CD14-positive monocyte (primary cell): ENCODE measurements at regions not wholly inside any gene's neighbourhood (a gene's known extent, or its start where the extent isn't known, plus 50 kb on each side); places are given as distances from the start of the nearest gene placed in this dataset.

ENCODE experiments used
- DNase-seq, 3 donors: peaks; one replicate each; pipeline ENCODE4 v3.0.0-alpha.2; 2011 to 2022
- H2AFZ ChIP-seq: 2 replicates; pipeline ENCODE4 v1.6.0; 2012; ENCODE audit warnings: mild to moderate bottlenecking, low read depth, low read length, inconsistent platforms; ENCODE audit not compliant: insufficient read depth, poor library complexity, severe bottlenecking
- H3K27ac ChIP-seq, 2 donors: 1 replicate in 1 of 2; 2 replicates in 1 of 2; pipeline ENCODE4 v1.5.1; 2012 to 2013; ENCODE audit warnings: low read length in 2 of 2, control low read depth in 1 of 2, inconsistent platforms in 1 of 2, low read depth in 1 of 2, mild to moderate bottlenecking in 1 of 2
- H3K27me3 ChIP-seq, 2 donors: one replicate each; pipeline versions ENCODE4 v1.6.0 to v1.6.1; 2011 to 2013; ENCODE audit warnings: low read length in 2 of 2; ENCODE audit not compliant: control insufficient read depth in 2 of 2, insufficient read depth in 2 of 2
- H3K36me3 ChIP-seq, 2 donors: replicated peaks in 1 of 2; 1 replicate in 1 of 2; 2 replicates in 1 of 2; pipeline versions ENCODE4 v1.5.1 to v1.6.1; 2012 to 2013; ENCODE audit warnings: low read length in 2 of 2, control low read depth in 1 of 2, inconsistent platforms in 1 of 2, mild to moderate bottlenecking in 1 of 2; ENCODE audit not compliant: insufficient read depth in 2 of 2, control insufficient read depth in 1 of 2
- H3K4me1 ChIP-seq, 2 donors: 1 replicate in 1 of 2; 2 replicates in 1 of 2; pipeline versions ENCODE4 v1.5.1 to v1.6.1; 2012 to 2013; ENCODE audit warnings: low read length in 2 of 2, control low read depth in 1 of 2, inconsistent platforms in 1 of 2, mild to moderate bottlenecking in 1 of 2, moderate library complexity in 1 of 2; ENCODE audit not compliant: insufficient read depth in 2 of 2, control insufficient read depth in 1 of 2
- H3K4me2 ChIP-seq: replicated peaks from 2 replicates; pipeline ENCODE3; 2012; ENCODE audit warnings: low read length, moderate library complexity, mild to moderate bottlenecking; ENCODE audit not compliant: poor library complexity, severe bottlenecking; ENCODE audit errors: extremely low read depth
- H3K4me3 ChIP-seq, 3 experiments: fragments of 200-600 bp in 1 of 3; sonication (generic) in 1 of 3; replicated peaks in 1 of 3; 1 replicate in 2 of 3; 2 replicates in 1 of 3; pipeline ENCODE4 v1.5.1; 2011 to 2013; ENCODE audit warnings: low read length in 3 of 3, mild to moderate bottlenecking in 3 of 3, control low read depth in 2 of 3, low read depth in 2 of 3, inconsistent platforms in 1 of 3, moderate library complexity in 1 of 3
- H3K79me2 ChIP-seq: 2 replicates; pipeline ENCODE4 v1.6.0; 2012; ENCODE audit warnings: mild to moderate bottlenecking, control low read depth, inconsistent platforms, low read length, moderate library complexity; ENCODE audit not compliant: insufficient read depth
- H3K9ac ChIP-seq: 2 replicates; pipeline ENCODE4 v1.6.0; 2017; ENCODE audit warnings: low read length, mild to moderate bottlenecking; ENCODE audit not compliant: insufficient read depth, poor library complexity, severe bottlenecking
- H3K9me3 ChIP-seq, 2 donors: replicated peaks in 1 of 2; 1 replicate in 1 of 2; 2 replicates in 1 of 2; pipeline versions ENCODE4 v1.5.1 to v1.6.1; 2012 to 2013; ENCODE audit warnings: low read length in 2 of 2, control low read depth in 1 of 2; ENCODE audit not compliant: control insufficient read depth in 1 of 2, insufficient read depth in 1 of 2
- H4K20me1 ChIP-seq: 2 replicates; pipeline ENCODE4 v1.6.0; 2012; ENCODE audit warnings: mild to moderate bottlenecking, low read length, control low read depth, moderate library complexity; ENCODE audit not compliant: insufficient read depth
- H3K27ac Mint-ChIP-seq, 7 donors: one replicate each; pipeline ENCODE4 v1.8.0; 2020; ENCODE audit warnings: mild to moderate bottlenecking in 7 of 7, mixed read lengths in 7 of 7, moderate library complexity in 6 of 7, inconsistent platforms in 2 of 7
- H3K27me3 Mint-ChIP-seq, 3 donors: one replicate each; pipeline ENCODE4 v1.8.0; 2021 to 2022; ENCODE audit warnings: low read depth in 3 of 3, mild to moderate bottlenecking in 3 of 3, mixed read lengths in 3 of 3, moderate library complexity in 3 of 3, inconsistent platforms in 1 of 3
- H3K36me3 Mint-ChIP-seq, 2 donors: one replicate each; pipeline ENCODE4 v1.8.0; 2020; ENCODE audit warnings: mixed read lengths in 2 of 2, inconsistent platforms in 1 of 2, mild to moderate bottlenecking in 1 of 2
- H3K4me1 Mint-ChIP-seq: one replicate; pipeline ENCODE4 v1.8.0; 2020; ENCODE audit warnings: mild to moderate bottlenecking, mixed read lengths
- H3K4me3 Mint-ChIP-seq, 2 donors: one replicate each; pipeline ENCODE4 v1.8.0; 2020; ENCODE audit warnings: mild to moderate bottlenecking in 2 of 2, mixed read lengths in 2 of 2, moderate library complexity in 1 of 2
- H3K9me3 Mint-ChIP-seq, 7 donors: one replicate each; pipeline ENCODE4 v1.8.0; 2020 to 2022; ENCODE audit warnings: mixed read lengths in 7 of 7, mild to moderate bottlenecking in 6 of 7, moderate library complexity in 6 of 7, inconsistent platforms in 2 of 7
- WGBS: methylation state at CpG from one replicate; pipeline ENCODE4 v1.1.5; 2013; ENCODE audit warnings: missing lambda C conversion rate; ENCODE audit not compliant: insufficient coverage; 5-methylcytosine and 5-hydroxymethylcytosine counted together
- intact Hi-C, 2 donors: fragments of 100-400 bp; cut with micrococcal nuclease; formaldehyde crosslinking; loops; one replicate each; pipeline versions ENCODE4 v1.15.0 to v1.15.1; 2023
- TF ChIP-seq, protein P1 (sequence below): fragments of 200-600 bp; IDR thresholded peaks from one replicate; pipeline ENCODE4 v1.8.0; 2022; ENCODE audit warnings: antibody characterized with exemption, mild to moderate bottlenecking

DNA sequence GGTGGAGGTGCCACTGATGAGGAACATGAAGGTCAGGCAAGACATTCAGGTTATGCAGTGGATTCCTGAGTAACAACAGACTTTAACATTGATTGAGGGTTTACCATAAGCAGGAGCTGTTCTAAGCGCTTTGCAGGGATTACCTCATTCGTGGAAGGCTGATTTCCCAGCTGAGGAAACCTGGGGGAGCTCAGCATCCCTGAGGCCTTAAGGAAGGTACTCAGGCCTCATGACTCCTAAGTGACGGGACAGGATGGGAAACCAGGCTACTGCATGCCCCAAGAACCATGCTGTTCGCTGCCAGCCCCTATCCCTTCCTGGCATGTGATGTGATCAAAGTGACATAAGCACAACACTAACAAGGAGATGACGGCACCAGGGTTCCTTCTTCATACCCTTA lies 143.6 kb upstream of the NFE2L3 start:
- no peak overlapping the region for H3K27ac Mint-ChIP-seq
- peaks cover 25 to 53% (median 41%) of the 10 kb centered on the region in 3 donors for H3K27me3 Mint-ChIP-seq
- intact Hi-C loops = no loop called here
- TF ChIP-seq, protein P1, sequence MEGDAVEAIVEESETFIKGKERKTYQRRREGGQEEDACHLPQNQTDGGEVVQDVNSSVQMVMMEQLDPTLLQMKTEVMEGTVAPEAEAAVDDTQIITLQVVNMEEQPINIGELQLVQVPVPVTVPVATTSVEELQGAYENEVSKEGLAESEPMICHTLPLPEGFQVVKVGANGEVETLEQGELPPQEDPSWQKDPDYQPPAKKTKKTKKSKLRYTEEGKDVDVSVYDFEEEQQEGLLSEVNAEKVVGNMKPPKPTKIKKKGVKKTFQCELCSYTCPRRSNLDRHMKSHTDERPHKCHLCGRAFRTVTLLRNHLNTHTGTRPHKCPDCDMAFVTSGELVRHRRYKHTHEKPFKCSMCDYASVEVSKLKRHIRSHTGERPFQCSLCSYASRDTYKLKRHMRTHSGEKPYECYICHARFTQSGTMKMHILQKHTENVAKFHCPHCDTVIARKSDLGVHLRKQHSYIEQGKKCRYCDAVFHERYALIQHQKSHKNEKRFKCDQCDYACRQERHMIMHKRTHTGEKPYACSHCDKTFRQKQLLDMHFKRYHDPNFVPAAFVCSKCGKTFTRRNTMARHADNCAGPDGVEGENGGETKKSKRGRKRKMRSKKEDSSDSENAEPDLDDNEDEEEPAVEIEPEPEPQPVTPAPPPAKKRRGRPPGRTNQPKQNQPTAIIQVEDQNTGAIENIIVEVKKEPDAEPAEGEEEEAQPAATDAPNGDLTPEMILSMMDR = no peak
- Histone ChIP-seq H3K79me2 (no peaks in the 10 kb centered on the region), H3K4me1 (no peaks in the 10 kb centered on the region), H3K9ac (no peak overlapping the region), H2AFZ (no peak overlapping the region), H3K4me2 (no peak overlapping the region), H4K20me1 (no peaks in the 10 kb centered on the region), H3K27me3 (peaks cover 19 to 21% of the 10 kb centered on the region in 2 donors), H3K4me3 (no peak overlapping the region), H3K36me3 (no peaks in the 10 kb centered on the region), H3K9me3 (no peaks in the 10 kb centered on the region), H3K27ac (no peak overlapping the region)
- peaks cover 4% of the 10 kb centered on the region for H3K4me1 Mint-ChIP-seq
- WGBS = 94% methylated on average over 3 of the region's 5 CpGs
- H3K9me3 Mint-ChIP-seq = peaks cover 0 to 2% (median 0%) of the 10 kb centered on the region in 7 donors
- no peaks in the 10 kb centered on the region for H3K36me3 Mint-ChIP-seq
- no peak for DNase-seq
- no peak overlapping the region for H3K4me3 Mint-ChIP-seq

DNA sequence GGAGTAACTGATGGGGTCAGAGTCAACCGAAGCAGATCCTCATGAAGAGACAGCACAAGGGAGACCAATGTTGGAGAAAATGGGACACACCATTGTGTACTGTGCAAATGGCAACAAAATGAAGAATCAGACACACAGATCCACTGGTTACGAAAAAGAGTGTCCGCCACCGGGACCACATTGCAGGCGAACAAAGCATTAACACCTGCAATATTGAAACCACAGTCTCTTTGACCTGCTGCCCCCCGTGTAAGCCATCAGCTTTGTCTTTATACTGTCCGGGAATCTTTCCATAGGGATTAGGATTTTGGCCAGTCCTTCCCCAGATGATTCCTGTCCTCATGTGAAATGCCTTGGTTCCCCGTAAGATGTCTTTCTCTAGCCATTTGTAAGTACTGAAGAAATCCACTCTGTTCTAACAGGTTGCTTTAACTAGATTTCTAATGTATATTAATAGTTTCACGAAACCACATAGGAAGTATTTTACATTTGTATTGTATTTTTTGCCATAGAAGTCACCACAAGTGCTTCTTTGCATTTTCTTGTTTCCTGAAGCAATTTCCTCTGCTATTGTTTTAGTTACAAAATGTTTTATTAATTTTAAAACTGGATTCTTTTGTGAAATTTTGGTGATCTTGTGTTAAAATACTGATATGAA lies 140.8 kb upstream of the NFE2L3 start:
- H3K36me3 Mint-ChIP-seq = no peaks in the 10 kb centered on the region
- H3K79me2 ChIP-seq = no peaks in the 10 kb centered on the region
- peaks cover 28 to 34% of the 10 kb centered on the region in 2 donors for H3K27me3 ChIP-seq
- H3K27me3 Mint-ChIP-seq = peaks cover 27 to 66% (median 49%) of the 10 kb centered on the region in 3 donors
- H4K20me1 ChIP-seq = no peaks in the 10 kb centered on the region
- H3K27ac Mint-ChIP-seq = no peak overlapping the region
- no peaks in the 10 kb centered on the region for H3K9me3 ChIP-seq
- H3K4me2 ChIP-seq = no peak overlapping the region
- no CpG with 5 or more reads among the region's 9 CpGs for WGBS
- no peaks in the 10 kb centered on the region for H3K4me1 ChIP-seq
- no peak overlapping the region for H2AFZ ChIP-seq
- H3K4me3 Mint-ChIP-seq = peak overlapping the region in 1 of 2 donors; percentile 18
- DNase-seq = no peak
- H3K36me3 ChIP-seq = no peaks in the 10 kb centered on the region
- H3K4me3 ChIP-seq = no peak overlapping the region
- TF ChIP-seq, protein P1 = no peak
- H3K9me3 Mint-ChIP-seq = peaks cover 0 to 8% (median 5%) of the 10 kb centered on the region in 7 donors
- H3K27ac ChIP-seq = no peak overlapping the region
- no peak overlapping the region for H3K9ac ChIP-seq
- peaks cover 4% of the 10 kb centered on the region for H3K4me1 Mint-ChIP-seq
- intact Hi-C loops = no loop called here
